GM19438 (cell line): ENCODE measurements at regions not wholly inside any gene's neighbourhood (a gene's known extent, or its start where the extent isn't known, plus 50 kb on each side); places are given as distances from the start of the nearest gene placed in this dataset.

Source experiments
- ATAC-seq: cut with Tn5 transposase; IDR thresholded peaks from one replicate; pipeline ENCODE4 v1.9.1; 2021; ENCODE audit warnings: low read depth; ENCODE audit not compliant: unreplicated experiment

- no peak for ATAC-seq
These were observed 737.1 kb upstream of the FLRT2 start for GRCh38 chr14:84792722-84793410.

DNA sequence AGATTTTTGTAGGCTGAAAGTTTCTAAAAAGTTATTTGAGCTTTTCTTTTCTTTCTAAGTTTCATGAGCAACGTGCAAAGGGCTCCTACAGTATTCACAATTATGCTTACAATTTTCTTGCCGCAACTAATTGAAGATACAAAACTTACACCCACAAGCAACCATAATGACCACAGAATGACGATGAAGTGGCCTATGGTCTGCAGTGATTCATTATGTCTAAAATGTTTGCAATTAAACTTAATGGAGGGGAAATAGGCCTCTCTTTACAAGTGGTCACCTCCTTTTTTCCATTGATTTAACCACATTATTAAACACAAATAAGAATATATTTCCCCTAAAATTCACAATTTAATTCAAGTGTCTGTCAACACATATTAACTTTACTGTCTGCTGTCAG lies 732.6 kb upstream of the FLRT2 start:
- ATAC-seq, result no peak

DNA sequence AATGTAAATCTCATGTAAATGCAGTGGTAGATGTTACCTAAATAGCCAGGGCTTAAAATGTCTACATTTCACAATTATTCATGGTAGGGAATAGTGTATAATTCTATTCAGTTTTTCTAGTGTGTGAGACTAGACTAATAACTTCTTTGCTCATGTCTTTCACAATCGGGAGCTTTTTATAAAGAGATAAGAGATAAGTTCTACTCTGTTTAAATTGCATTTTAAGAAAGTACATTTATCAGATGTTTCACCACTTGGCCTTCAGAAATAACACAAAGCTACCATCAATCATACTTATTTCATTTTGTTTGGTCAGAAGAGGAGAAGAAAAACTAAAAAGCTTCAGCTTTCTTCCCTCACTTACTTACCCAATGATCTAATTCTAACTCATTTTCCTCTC lies 725.5 kb upstream of the FLRT2 start:
- no peak for ATAC-seq

GRCh38 chr14:84804895-84805294 lies 725.0 kb upstream of the FLRT2 start:
- ATAC-seq, result no peak

GRCh38 chr14:84806181-84806580 lies 723.8 kb upstream of the FLRT2 start:
- no peak for ATAC-seq

- no peak for ATAC-seq
These were observed 723.3 kb upstream of the FLRT2 start for GRCh38 chr14:84806622-84807021.

DNA sequence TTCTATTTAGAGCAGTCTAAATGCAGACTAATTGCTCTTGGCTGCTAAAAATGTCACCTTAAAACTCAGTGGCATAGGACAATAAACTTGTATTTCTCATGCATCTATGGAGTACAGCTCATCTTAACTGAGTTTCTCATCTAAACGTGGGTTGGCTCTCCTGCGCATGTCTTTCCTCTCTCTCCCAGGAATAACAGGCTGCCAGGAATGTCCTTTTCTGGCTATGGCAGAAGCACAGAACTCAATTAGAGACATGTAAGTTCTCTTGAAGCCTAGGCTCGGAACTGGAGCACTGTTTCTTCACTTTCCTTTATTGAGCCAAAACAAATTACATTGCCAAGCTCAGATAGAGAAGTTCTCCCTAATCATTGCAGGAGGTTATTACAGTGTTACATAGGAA lies 722.3 kb upstream of the FLRT2 start:
- ATAC-seq, result no peak

- no peak for ATAC-seq
These were observed 720.8 kb upstream of the FLRT2 start for GRCh38 chr14:84809158-84809557.

DNA sequence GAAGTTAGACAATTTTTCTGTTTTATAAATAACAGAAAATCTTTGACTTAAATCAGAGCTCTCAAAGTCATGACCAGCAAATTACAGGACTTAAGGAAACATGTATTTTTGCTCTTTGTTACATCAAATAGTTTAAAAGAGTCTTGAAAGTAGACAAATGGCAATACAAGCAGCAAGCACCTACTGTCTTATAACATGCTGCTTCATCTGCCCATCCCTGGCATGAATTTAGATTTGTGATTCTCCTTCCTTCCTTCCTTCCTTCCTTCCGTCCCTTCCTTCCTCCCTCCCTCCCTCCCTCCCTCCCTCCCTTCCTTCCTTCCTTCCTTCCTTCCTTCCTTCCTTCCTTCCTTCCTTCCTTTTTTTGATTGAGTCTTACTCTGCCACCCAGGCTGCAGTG lies 715.6 kb upstream of the FLRT2 start:
- ATAC-seq, result no peak

GRCh38 chr14:84819528-84819927 lies 710.4 kb upstream of the FLRT2 start:
- no peak for ATAC-seq

GRCh38 chr14:84825481-84826251 lies 704.3 kb upstream of the FLRT2 start:
- no peak for ATAC-seq

DNA sequence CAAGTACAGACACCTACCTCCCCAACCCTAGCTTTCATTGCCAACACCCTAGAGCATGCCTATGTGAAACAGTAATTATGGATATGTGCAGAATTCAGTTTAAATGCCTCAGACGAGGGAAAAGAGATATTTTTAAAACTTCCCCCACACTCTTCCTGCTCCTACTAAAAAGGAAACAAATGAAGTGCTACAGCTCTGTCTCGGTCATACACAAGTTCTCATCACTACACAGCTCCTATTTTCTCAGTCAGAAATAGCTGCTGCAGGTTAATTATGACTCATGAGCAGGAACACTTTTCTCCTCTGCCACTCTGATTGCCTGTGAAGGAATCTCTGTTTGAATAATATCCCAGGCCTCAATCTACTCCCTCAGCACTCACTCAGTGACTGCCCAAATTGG lies 703.6 kb upstream of the FLRT2 start:
- no peak for ATAC-seq

DNA sequence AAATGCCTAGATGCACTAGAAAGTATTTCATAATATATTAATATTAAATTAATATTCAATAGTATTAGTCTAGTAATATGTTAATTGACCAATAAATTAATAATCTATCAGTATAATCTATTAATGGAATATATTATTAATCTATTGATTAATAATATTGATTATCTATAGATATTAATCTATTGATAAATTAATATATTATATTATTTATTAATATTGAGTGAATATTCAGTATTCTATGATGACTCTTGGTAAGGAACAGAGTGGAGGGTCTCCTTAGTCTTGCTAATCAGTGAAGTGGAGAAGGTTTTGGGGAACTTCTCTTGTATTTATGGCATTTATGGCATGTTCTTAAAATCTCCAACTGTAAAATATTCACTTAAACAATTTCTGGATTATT lies 679.3 kb upstream of the FLRT2 start:
- no peak for ATAC-seq

- ATAC-seq, result no peak
These were observed 673.0 kb upstream of the FLRT2 start for GRCh38 chr14:84856751-84857534.

DNA sequence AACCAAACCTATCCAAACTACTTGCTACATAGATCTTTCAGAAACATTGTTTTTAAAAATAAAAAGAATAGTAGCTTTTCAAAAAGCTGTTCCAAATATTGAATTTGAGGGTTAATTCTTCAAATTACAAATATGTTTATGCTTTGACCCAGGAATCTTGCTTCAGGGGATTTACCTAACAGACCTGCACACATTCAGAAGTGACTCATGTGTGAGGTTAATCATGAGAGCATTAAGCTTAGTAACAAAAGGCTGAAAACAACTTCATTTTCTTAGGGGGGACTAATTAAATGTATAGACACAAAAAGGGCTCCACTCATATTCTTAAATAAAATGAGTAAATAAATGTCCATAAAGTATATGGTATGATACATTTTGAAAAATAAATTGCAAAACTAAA lies 672.4 kb upstream of the FLRT2 start:
- ATAC-seq, result no peak

- ATAC-seq, result no peak
These were observed 670.8 kb upstream of the FLRT2 start for GRCh38 chr14:84859116-84859515.

GRCh38 chr14:84864548-84865271 lies 665.2 kb upstream of the FLRT2 start:
- no peak for ATAC-seq

- ATAC-seq, result no peak
These were observed 658.2 kb upstream of the FLRT2 start for GRCh38 chr14:84871734-84872133.

- ATAC-seq, result no peak
These were observed 655.5 kb upstream of the FLRT2 start for GRCh38 chr14:84874436-84874835.

- ATAC-seq, result no peak
These were observed 652.9 kb upstream of the FLRT2 start for GRCh38 chr14:84877061-84877460.

DNA sequence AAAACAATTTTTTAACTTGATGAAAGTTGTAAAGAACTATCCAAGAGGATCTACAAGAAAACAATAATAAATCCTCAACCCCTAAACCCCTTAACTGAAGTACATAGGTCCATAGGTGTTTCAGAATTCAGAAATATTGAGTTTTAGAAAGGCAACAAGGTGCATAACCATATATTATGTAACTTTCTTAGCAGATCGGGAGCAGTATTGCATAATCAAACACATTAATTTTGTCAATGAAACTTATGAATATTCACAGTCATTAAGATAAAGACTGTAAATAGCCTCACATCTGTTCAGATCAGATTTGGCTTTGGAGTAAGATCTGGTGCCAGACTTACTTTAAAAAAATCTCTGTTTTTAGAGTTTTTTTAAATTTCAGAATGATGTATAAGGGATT lies 647.1 kb upstream of the FLRT2 start:
- ATAC-seq, result no peak
